Trophoblast cell (in vitro differentiated cells and primary cell): ENCODE measurements at regions not wholly inside any gene's neighbourhood (a gene's known extent, or its start where the extent isn't known, plus 50 kb on each side); places are given as distances from the start of the nearest gene placed in this dataset.

ENCODE experiments used
- DNase-seq, 2 donors: peaks; one replicate each; pipeline ENCODE4 v3.0.0-alpha.2; 2016
- H2AFZ ChIP-seq: 2 replicates; pipeline ENCODE4 v1.6.1; 2013; ENCODE audit warnings: low read length, moderate library complexity, mild to moderate bottlenecking; ENCODE audit not compliant: insufficient read depth, poor library complexity
- H2AK5ac ChIP-seq: 2 replicates; pipeline ENCODE4 v1.6.1; 2013; ENCODE audit warnings: mild to moderate bottlenecking, low read length
- H2BK120ac ChIP-seq: 2 replicates; pipeline ENCODE4 v1.6.1; 2013; ENCODE audit warnings: low read length, mild to moderate bottlenecking, moderate library complexity; ENCODE audit not compliant: insufficient read depth, poor library complexity
- H2BK12ac ChIP-seq: 2 replicates; pipeline ENCODE4 v1.6.1; 2013; ENCODE audit warnings: mild to moderate bottlenecking, low read length, moderate library complexity
- H2BK5ac ChIP-seq: 2 replicates; pipeline ENCODE4 v1.6.1; 2013; ENCODE audit warnings: low read length, low read depth, moderate library complexity, mild to moderate bottlenecking; ENCODE audit not compliant: poor library complexity
- H3K14ac ChIP-seq: 2 replicates; pipeline ENCODE4 v1.6.1; 2013; ENCODE audit warnings: mild to moderate bottlenecking, low read length
- H3K18ac ChIP-seq: 2 replicates; pipeline ENCODE4 v1.6.1; 2013; ENCODE audit warnings: mild to moderate bottlenecking, low read length
- H3K23ac ChIP-seq: 2 replicates; pipeline ENCODE4 v1.6.1; 2013; ENCODE audit warnings: low read length
- H3K27ac ChIP-seq: 2 replicates; pipeline ENCODE4 v1.5.1; 2013; ENCODE audit warnings: low read depth, mild to moderate bottlenecking, inconsistent platforms, low read length, moderate library complexity
- H3K27me3 ChIP-seq: 2 replicates; pipeline ENCODE4 v1.6.1; 2013; ENCODE audit warnings: inconsistent platforms, mild to moderate bottlenecking, low read length, moderate library complexity; ENCODE audit not compliant: insufficient read depth
- H3K36me3 ChIP-seq, 2 experiments: 1 replicate in 1 of 2; 2 replicates in 1 of 2; pipeline ENCODE4 v1.6.1; 2013; ENCODE audit warnings: low read length in 2 of 2, mild to moderate bottlenecking in 2 of 2, moderate library complexity in 1 of 2; ENCODE audit not compliant: insufficient read depth in 2 of 2, control insufficient read depth in 1 of 2
- H3K4ac ChIP-seq: 2 replicates; pipeline ENCODE4 v1.6.1; 2013; ENCODE audit warnings: low read depth, mild to moderate bottlenecking, low read length, moderate library complexity
- H3K4me1 ChIP-seq, 2 experiments: 1 replicate in 1 of 2; 2 replicates in 1 of 2; pipeline ENCODE4 v1.6.1; 2013; ENCODE audit warnings: low read length in 2 of 2, mild to moderate bottlenecking in 2 of 2, moderate library complexity in 1 of 2; ENCODE audit not compliant: insufficient read depth in 2 of 2, control insufficient read depth in 1 of 2
- H3K4me2 ChIP-seq: 2 replicates; pipeline ENCODE4 v1.6.1; 2013; ENCODE audit warnings: inconsistent platforms, mild to moderate bottlenecking, low read length, moderate library complexity
- H3K4me3 ChIP-seq: 2 replicates; pipeline ENCODE4 v1.5.1; 2013; ENCODE audit warnings: mild to moderate bottlenecking, low read depth, low read length, inconsistent platforms
- H3K79me1 ChIP-seq: one replicate; pipeline ENCODE4 v1.6.1; 2013; ENCODE audit warnings: low read length
- H3K79me2 ChIP-seq: 2 replicates; pipeline ENCODE4 v1.6.1; 2013; ENCODE audit warnings: low read length, mild to moderate bottlenecking; ENCODE audit not compliant: control insufficient read depth, insufficient read depth, poor library complexity
- H3K9ac ChIP-seq: 2 replicates; pipeline ENCODE4 v1.6.1; 2013; ENCODE audit warnings: mild to moderate bottlenecking, low read length
- H3K9me3 ChIP-seq: 2 replicates; pipeline ENCODE4 v1.6.1; 2013; ENCODE audit warnings: low read depth, mild to moderate bottlenecking, control low read depth, inconsistent platforms, low read length; ENCODE audit not compliant: insufficient read depth
- H4K12ac ChIP-seq: 2 replicates; pipeline ENCODE4 v1.6.1; 2013; ENCODE audit warnings: low read depth, mild to moderate bottlenecking, low read length, moderate library complexity
- H4K8ac ChIP-seq: 2 replicates; pipeline ENCODE4 v1.6.1; 2013; ENCODE audit warnings: low read depth, mild to moderate bottlenecking, low read length, moderate library complexity
- H4K91ac ChIP-seq: one replicate; pipeline ENCODE4 v1.6.1; 2013; ENCODE audit warnings: low read depth, mild to moderate bottlenecking, low read length, moderate library complexity
- WGBS: extraction: QIAGEN DNeasy Blood & Tissue Kit; methylation state at CpG from one replicate; pipeline ENCODE4 v1.1.7; 2013; ENCODE audit warnings: missing lambda C conversion rate; ENCODE audit not compliant: insufficient read length, insufficient coverage; ENCODE audit errors: extremely low coverage; 5-methylcytosine and 5-hydroxymethylcytosine counted together

GRCh38 chr5:110338341-110339083 lies 388.0 kb downstream of the TMEM232 start:
- Histone ChIP-seq H3K79me2 (no peaks in the 10 kb centered on the region), H2BK120ac (peak overlapping the region; percentile 86), H3K36me3 (no peaks in the 10 kb centered on the region), H2AFZ (no peak overlapping the region), H2BK5ac (peak overlapping the region; percentile 66), H3K14ac (no peak overlapping the region), H4K12ac (no peak overlapping the region), H3K4me1 (peaks cover 5 to 11% of the 10 kb centered on the region in 2 experiments), H3K9me3 (no peaks in the 10 kb centered on the region), H3K4me3 (no peak overlapping the region), H4K8ac (no peak overlapping the region), H3K27me3 (no peaks in the 10 kb centered on the region), H3K4me2 (peak overlapping the region; percentile 65), H3K23ac (no peak overlapping the region), H2AK5ac (no peak overlapping the region), H3K9ac (no peak overlapping the region), H3K27ac (peak overlapping the region; percentile 94), H3K4ac (no peak overlapping the region), H2BK12ac (peak overlapping the region; percentile 80), H3K18ac (no peak overlapping the region), H4K91ac (no peak overlapping the region), H3K79me1 (peaks cover 19% of the 10 kb centered on the region)
- no CpG with 5 or more reads among the region's 7 CpGs for WGBS
- peak; percentile 67 to 77 for DNase-seq

- Histone ChIP-seq H3K4ac (no peak overlapping the region), H2BK5ac (peak overlapping the region; percentile 99), H3K4me3 (no peak overlapping the region), H2BK120ac (peak overlapping the region; percentile 99), H3K4me2 (no peak overlapping the region), H3K14ac (peak overlapping the region; percentile 18), H3K18ac (no peak overlapping the region), H4K12ac (no peak overlapping the region), H3K79me2 (no peaks in the 10 kb centered on the region), H3K79me1 (peaks cover 19% of the 10 kb centered on the region), H3K9me3 (no peaks in the 10 kb centered on the region), H3K27ac (peak overlapping the region; percentile 94), H2AK5ac (peak overlapping the region; percentile 87), H3K4me1 (peaks cover 5 to 11% of the 10 kb centered on the region in 2 experiments), H3K23ac (no peak overlapping the region), H3K36me3 (no peaks in the 10 kb centered on the region), H3K9ac (no peak overlapping the region), H4K8ac (peak overlapping the region; percentile 25), H2BK12ac (peak overlapping the region; percentile 63), H2AFZ (no peak overlapping the region), H3K27me3 (no peaks in the 10 kb centered on the region), H4K91ac (peak overlapping the region; percentile 90)
- no CpG with 5 or more reads among the region's 2 CpGs for WGBS
- no peak for DNase-seq
These were observed 387.1 kb downstream of the TMEM232 start for GRCh38 chr5:110339399-110339798.

DNA sequence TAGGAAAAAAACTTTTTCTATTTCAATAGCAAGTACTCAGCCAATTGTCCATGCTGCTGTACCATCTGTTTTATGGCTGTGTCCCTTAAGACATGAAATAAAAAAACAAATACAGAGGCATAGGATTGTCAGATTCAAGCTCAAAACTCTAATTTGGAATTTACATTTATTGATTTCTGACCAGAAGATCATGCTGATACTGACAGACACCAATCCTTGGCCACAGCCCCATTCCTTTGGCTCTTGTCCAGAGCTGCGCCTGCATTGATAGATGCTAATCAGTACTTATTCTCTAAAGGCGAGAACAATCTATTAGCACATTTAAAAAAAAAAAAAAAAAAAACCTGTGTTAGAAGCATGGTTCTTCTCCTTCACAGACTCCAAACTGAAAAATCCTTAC lies 384.6 kb downstream of the TMEM232 start:
- Histone ChIP-seq H3K79me2 (no peaks in the 10 kb centered on the region), H3K9ac (no peak overlapping the region), H3K4me3 (no peak overlapping the region), H3K79me1 (peaks cover 15% of the 10 kb centered on the region), H3K14ac (no peak overlapping the region), H2BK120ac (no peak overlapping the region), H2BK12ac (no peak overlapping the region), H3K18ac (no peak overlapping the region), H3K9me3 (no peaks in the 10 kb centered on the region), H4K12ac (no peak overlapping the region), H3K4me2 (no peak overlapping the region), H3K36me3 (no peaks in the 10 kb centered on the region), H3K27ac (no peak overlapping the region), H4K8ac (no peak overlapping the region), H3K23ac (no peak overlapping the region), H2BK5ac (no peak overlapping the region), H3K4ac (no peak overlapping the region), H2AFZ (no peak overlapping the region), H3K27me3 (no peaks in the 10 kb centered on the region), H2AK5ac (no peak overlapping the region), H3K4me1 (peaks cover 5 to 10% of the 10 kb centered on the region in 2 experiments), H4K91ac (no peak overlapping the region)
- WGBS: no CpG with 5 or more reads among the region's 2 CpGs
- no peak for DNase-seq

GRCh38 chr5:110342683-110343082 lies 383.8 kb downstream of the TMEM232 start:
- Histone ChIP-seq H2AFZ (no peak overlapping the region), H3K79me2 (no peaks in the 10 kb centered on the region), H3K9ac (no peak overlapping the region), H3K9me3 (no peaks in the 10 kb centered on the region), H3K4me1 (peaks cover 5 to 10% of the 10 kb centered on the region in 2 experiments), H3K27ac (no peak overlapping the region), H2BK120ac (peak overlapping the region; percentile 25), H3K18ac (no peak overlapping the region), H3K23ac (no peak overlapping the region), H4K12ac (no peak overlapping the region), H4K8ac (no peak overlapping the region), H3K79me1 (peaks cover 12% of the 10 kb centered on the region), H2BK12ac (peak overlapping the region; percentile 42), H2AK5ac (no peak overlapping the region), H4K91ac (peak overlapping the region; percentile 2), H3K36me3 (no peaks in the 10 kb centered on the region), H3K4me3 (no peak overlapping the region), H3K27me3 (no peaks in the 10 kb centered on the region), H3K14ac (peak overlapping the region; percentile 32), H2BK5ac (peak overlapping the region; percentile 38), H3K4me2 (no peak overlapping the region), H3K4ac (no peak overlapping the region)
- no peak for DNase-seq
- no CpG with 5 or more reads among the region's 1 CpG for WGBS
